ENCODE measurements at regions not wholly inside any gene's neighbourhood (a gene's known extent, or its start where the extent isn't known, plus 50 kb on each side); places are given as distances from the start of the nearest gene placed in this dataset.
A peak's percentile ranks its signal among the peaks of the same experiment; 100 is the strongest.

- no peaks in the 10 kb centered on the region for H3K36me3 ChIP-seq (ENCODE audit: insufficient read depth)
- no peak for TF ChIP-seq CTCF (conservative IDR thresholded peaks at IDR 0.05; ENCODE audit: low read depth, low read length)
- H3K9ac ChIP-seq = no peak overlapping the region
- no peak overlapping the region for H3K4me3 ChIP-seq (IDR thresholded peaks at IDR 0.05; ENCODE audit: insufficient read depth, low read depth, low read length)
- H3K79me2 ChIP-seq (ENCODE audit: insufficient read depth, low read depth) = no peaks in the 10 kb centered on the region
- no peak overlapping the region for H2AFZ ChIP-seq (ENCODE audit: low read depth)
- no peaks in the 10 kb centered on the region for H3K27me3 ChIP-seq (ENCODE audit: insufficient read depth, low read depth)
- H4K20me1 ChIP-seq (ENCODE audit: insufficient read depth) = no peaks in the 10 kb centered on the region
- H3K27ac ChIP-seq = no peak overlapping the region
- no peaks in the 10 kb centered on the region for H3K4me1 ChIP-seq (ENCODE audit: low read depth, poor library complexity, severe bottlenecking)
- no peak overlapping the region for H3K4me2 ChIP-seq
Observed at GRCh38 chrX:4373791-4374190, 660.3 kb upstream of the PRKX start.

- no peak overlapping the region for H3K4me2 ChIP-seq
- TF ChIP-seq CTCF (conservative IDR thresholded peaks at IDR 0.05; ENCODE audit: low read depth, low read length) = no peak
Observed at GRCh38 chrX:4358577-4358976, 645.1 kb upstream of the PRKX start.

GRCh38 chrX:4322916-4323315 lies 609.5 kb upstream of the PRKX start:
- no peak for TF ChIP-seq CTCF (conservative IDR thresholded peaks at IDR 0.05; ENCODE audit: low read depth, low read length)
- H2AFZ ChIP-seq (ENCODE audit: low read depth) = no peak overlapping the region
- no peaks in the 10 kb centered on the region for H4K20me1 ChIP-seq (ENCODE audit: insufficient read depth)
- H3K79me2 ChIP-seq (ENCODE audit: insufficient read depth, low read depth) = no peaks in the 10 kb centered on the region
- no peak overlapping the region for H3K9ac ChIP-seq
- no peak overlapping the region for H3K4me3 ChIP-seq (IDR thresholded peaks at IDR 0.05; ENCODE audit: insufficient read depth, low read depth, low read length)
- peaks cover 9% of the 10 kb centered on the region for H3K4me1 ChIP-seq (ENCODE audit: low read depth, poor library complexity, severe bottlenecking)
- H3K4me2 ChIP-seq = no peak overlapping the region
- no peaks in the 10 kb centered on the region for H3K27me3 ChIP-seq (ENCODE audit: insufficient read depth, low read depth)
- H3K36me3 ChIP-seq (ENCODE audit: insufficient read depth) = no peaks in the 10 kb centered on the region
- H3K27ac ChIP-seq = no peak overlapping the region

More at GRCh38 chrX:4358577-4358976, 645.1 kb upstream of the PRKX start:
- Histone ChIP-seq H3K27me3 (ENCODE audit: insufficient read depth, low read depth) (no peaks in the 10 kb centered on the region), H3K79me2 (ENCODE audit: insufficient read depth, low read depth) (no peaks in the 10 kb centered on the region), H3K9ac (no peak overlapping the region), H3K36me3 (ENCODE audit: insufficient read depth) (no peaks in the 10 kb centered on the region), H3K27ac (no peak overlapping the region), H4K20me1 (ENCODE audit: insufficient read depth) (no peaks in the 10 kb centered on the region), H2AFZ (ENCODE audit: low read depth) (no peak overlapping the region), H3K4me3 (IDR thresholded peaks at IDR 0.05; ENCODE audit: insufficient read depth, low read depth, low read length) (no peak overlapping the region), H3K4me1 (ENCODE audit: low read depth, poor library complexity, severe bottlenecking) (no peaks in the 10 kb centered on the region)

GRCh38 chrX:4320436-4320947 lies 607.0 kb upstream of the PRKX start:
- H3K27me3 ChIP-seq (ENCODE audit: insufficient read depth, low read depth) = no peaks in the 10 kb centered on the region
- peaks cover 9% of the 10 kb centered on the region for H3K4me1 ChIP-seq (ENCODE audit: low read depth, poor library complexity, severe bottlenecking)
- no peak overlapping the region for H3K27ac ChIP-seq
- H2AFZ ChIP-seq (ENCODE audit: low read depth) = no peak overlapping the region
- H3K9ac ChIP-seq = no peak overlapping the region
- H4K20me1 ChIP-seq (ENCODE audit: insufficient read depth) = no peaks in the 10 kb centered on the region
- H3K36me3 ChIP-seq (ENCODE audit: insufficient read depth) = no peaks in the 10 kb centered on the region
- peak overlapping the region; percentile 78 for H3K4me2 ChIP-seq
- H3K4me3 ChIP-seq (IDR thresholded peaks at IDR 0.05; ENCODE audit: insufficient read depth, low read depth, low read length) = no peak overlapping the region
- H3K79me2 ChIP-seq (ENCODE audit: insufficient read depth, low read depth) = no peaks in the 10 kb centered on the region
- no peak for TF ChIP-seq CTCF (conservative IDR thresholded peaks at IDR 0.05; ENCODE audit: low read depth, low read length)
